Esophagus muscularis mucosa (tissue), 4 donors: ENCODE measurements at regions not wholly inside any gene's neighbourhood (a gene's known extent, or its start where the extent isn't known, plus 50 kb on each side); places are given as distances from the start of the nearest gene placed in this dataset.
"Not testable (repeated sequence)": the region's sequence is repeated elsewhere in the genome, so short reads cannot be mapped to it uniquely, and the experiment has no call there.

Source experiments
- DNase-seq: peaks from one replicate; pipeline ENCODE4 v3.0.0-alpha.2; 2017; ENCODE audit errors: extremely low spot score
- H3K27ac ChIP-seq, 4 donors: fragments of 200-600 bp; sonication (generic); replicated peaks in 1 of 4; 1 replicate in 3 of 4; 2 replicates in 1 of 4; pipeline ENCODE4 v1.5.1; 2016 to 2019; ENCODE audit warnings: mild to moderate bottlenecking in 1 of 4
- H3K27me3 ChIP-seq, 4 donors: fragments of 200-600 bp; sonication (generic); one replicate each; pipeline versions ENCODE4 v1.5.1 to v1.6.0; 2016 to 2019
- H3K36me3 ChIP-seq, 4 donors: fragments of 200-600 bp; sonication (generic); one replicate each; pipeline ENCODE4 v1.5.1; 2016 to 2019
- H3K4me1 ChIP-seq, 4 donors: fragments of 200-600 bp; sonication (generic); one replicate each; pipeline ENCODE4 v1.5.1; 2016 to 2019
- H3K4me3 ChIP-seq, 4 donors: fragments of 200-600 bp; sonication (generic); 1 replicate in 2 of 4; 2 replicates in 2 of 4; pipeline ENCODE4 v1.5.1; 2016 to 2019; ENCODE audit warnings: mild to moderate bottlenecking in 4 of 4, moderate library complexity in 1 of 4
- H3K9me3 ChIP-seq, 4 donors: fragments of 200-600 bp; sonication (generic); 1 replicate in 3 of 4; 2 replicates in 1 of 4; pipeline ENCODE4 v1.5.1; 2016 to 2019
- CTCF ChIP-seq, 3 experiments: fragments of 200-600 bp in 2 of 3; fragments of 450-650 bp in 1 of 3; sonication (generic) in 2 of 3; IDR thresholded peaks; one replicate each; pipeline ENCODE4 v1.5.1; 2017 to 2019; ENCODE audit warnings: antibody characterized with exemption in 3 of 3, mild to moderate bottlenecking in 2 of 3, moderate library complexity in 1 of 3
- EP300 ChIP-seq: sonication (generic); formaldehyde crosslinking; IDR thresholded peaks from one replicate; pipeline ENCODE4 v1.6.1; 2017; ENCODE audit warnings: antibody characterized with exemption
- POLR2A ChIP-seq: fragments of 450-650 bp; IDR thresholded peaks from one replicate; pipeline ENCODE4 v1.6.1; 2017; ENCODE audit warnings: antibody characterized with exemption, moderate library complexity, mild to moderate bottlenecking, low read depth
- POLR2AphosphoS5 ChIP-seq, 2 donors: sonication (generic); formaldehyde crosslinking; IDR thresholded peaks; one replicate each; pipeline ENCODE4 v1.6.1; 2017; ENCODE audit warnings: antibody characterized with exemption in 2 of 2
- WGBS: methylation state at CpG from one replicate; pipeline ENCODE4 v1.1.5; 2018; 5-methylcytosine and 5-hydroxymethylcytosine counted together
- intact Hi-C: fragments of 100-400 bp; cut with DNase I; formaldehyde crosslinking; loops from one replicate; pipeline ENCODE4 v1.15.1; 2023

GRCh38 chr6:17211101-17211500 is 70.1 kb upstream of the RBM24 start:
- TF ChIP-seq CTCF (IDR thresholded peaks at IDR 0.05) (no peak), POLR2AphosphoS5 (IDR thresholded peaks at IDR 0.05) (no peak), POLR2A (no peak), EP300 (no peak)
- no peak overlapping the region for H3K4me3 ChIP-seq
- H3K4me1 ChIP-seq, result peaks cover 14 to 33% (median 26%) of the 10 kb centered on the region in 4 donors
- H3K36me3 ChIP-seq, result no peaks in the 10 kb centered on the region
- no peaks in the 10 kb centered on the region for H3K27me3 ChIP-seq
- peak overlapping the region in 1 of 4 donors; percentile 76 for H3K27ac ChIP-seq
- WGBS, result 91% methylated on average over 3 of the region's 3 CpGs
- DNase-seq, result no peak
- H3K9me3 ChIP-seq, result peaks cover 0 to 11% (median 7%) of the 10 kb centered on the region in 4 donors
- intact Hi-C loops, result no loop called here

- H3K27ac ChIP-seq, result peak overlapping the region; percentile 72 to 76 (median 74)
- TF ChIP-seq POLR2A (no peak), EP300 (no peak), POLR2AphosphoS5 (IDR thresholded peaks at IDR 0.05) (peak; percentile 28 to 39), CTCF (IDR thresholded peaks at IDR 0.05) (no peak)
- no peaks in the 10 kb centered on the region for H3K27me3 ChIP-seq
- H3K9me3 ChIP-seq, result no peaks in the 10 kb centered on the region
- no peak for DNase-seq
- intact Hi-C loops, result no loop called here
- H3K4me3 ChIP-seq, result peak overlapping the region; percentile 4 to 35 (median 11)
- H3K4me1 ChIP-seq, result peaks cover 14 to 33% (median 26%) of the 10 kb centered on the region in 4 donors
- WGBS, result 35% methylated on average over 13 of the region's 13 CpGs
- no peaks in the 10 kb centered on the region for H3K36me3 ChIP-seq
These were observed 68.4 kb upstream of the RBM24 start for GRCh38 chr6:17212546-17213371.

- no peaks in the 10 kb centered on the region for H3K27me3 ChIP-seq
- peaks cover 18 to 33% (median 26%) of the 10 kb centered on the region in 4 donors for H3K4me1 ChIP-seq
- intact Hi-C loops, result no loop called here
- no peaks in the 10 kb centered on the region for H3K36me3 ChIP-seq
- TF ChIP-seq CTCF (IDR thresholded peaks at IDR 0.05) (no peak), EP300 (no peak), POLR2A (no peak), POLR2AphosphoS5 (IDR thresholded peaks at IDR 0.05) (no peak)
- WGBS, result 89% methylated on average over 9 of the region's 9 CpGs
- H3K4me3 ChIP-seq, result no peak overlapping the region
- H3K27ac ChIP-seq, result peak overlapping the region in 2 of 4 donors; percentile 72 to 76
- H3K9me3 ChIP-seq, result no peaks in the 10 kb centered on the region
- DNase-seq, result no peak
These were observed 67.1 kb upstream of the RBM24 start for GRCh38 chr6:17214106-17214505.

GRCh38 chr6:17216972-17217371 is 64.2 kb upstream of the RBM24 start:
- whole genome bisulfite sequencing, result 96% methylated on average over 10 of the region's 10 CpGs
- peaks cover 18 to 28% (median 26%) of the 10 kb centered on the region in 4 donors for H3K4me1 ChIP-seq
- intact Hi-C loops, H3K9me3 ChIP-seq, H3K36me3 ChIP-seq, DNase-seq, H3K27ac ChIP-seq, H3K4me3 ChIP-seq, H3K27me3 ChIP-seq: not testable (repeated sequence)

GRCh38 chr6:17218023-17218748 is 63.0 kb upstream of the RBM24 start:
- Histone ChIP-seq H3K27me3 (no peaks in the 10 kb centered on the region), H3K27ac (no peak overlapping the region), H3K4me3 (no peak overlapping the region), H3K9me3 (no peaks in the 10 kb centered on the region), H3K36me3 (no peaks in the 10 kb centered on the region), H3K4me1 (peaks cover 7 to 16% (median 13%) of the 10 kb centered on the region in 4 donors)
- WGBS, result 88% methylated on average over 6 of the region's 6 CpGs
- TF ChIP-seq CTCF (IDR thresholded peaks at IDR 0.05) (no peak), EP300 (no peak), POLR2AphosphoS5 (IDR thresholded peaks at IDR 0.05) (no peak), POLR2A (no peak)
- intact Hi-C loops, result no loop called here
- no peak for DNase-seq
